Endodermal cell (in vitro differentiated cells): ENCODE measurements at regions not wholly inside any gene's neighbourhood (a gene's known extent, or its start where the extent isn't known, plus 50 kb on each side); places are given as distances from the start of the nearest gene placed in this dataset.
"Not testable (repeated sequence)": the region's sequence is repeated elsewhere in the genome, so short reads cannot be mapped to it uniquely, and the experiment has no call there.

Experiments
- DNase-seq: peaks from one replicate; pipeline ENCODE4 v3.0.0-alpha.2; 2017
- H3K27ac ChIP-seq: 2 replicates; pipeline ENCODE4 v1.5.1; 2013; ENCODE audit warnings: mild to moderate bottlenecking, low read depth, low read length, moderate library complexity
- H3K27me3 ChIP-seq: 2 replicates; pipeline ENCODE4 v1.6.1; 2013; ENCODE audit warnings: mild to moderate bottlenecking, low read length, moderate library complexity; ENCODE audit not compliant: insufficient read depth, control insufficient read depth, poor library complexity, severe bottlenecking
- H3K36me3 ChIP-seq: 2 replicates; pipeline ENCODE4 v1.7.0; 2013; ENCODE audit warnings: mild to moderate bottlenecking, low read length, moderate library complexity; ENCODE audit not compliant: control insufficient read depth, insufficient read depth
- H3K4me1 ChIP-seq: one replicate; pipeline ENCODE4 v1.7.0; 2013; ENCODE audit warnings: low read length; ENCODE audit not compliant: control insufficient read depth, insufficient read depth
- H3K4me3 ChIP-seq: 2 replicates; pipeline ENCODE4 v1.5.1; 2013; ENCODE audit warnings: mild to moderate bottlenecking, low read length, moderate library complexity
- H3K9ac ChIP-seq: 2 replicates; pipeline ENCODE4 v1.6.1; 2013; ENCODE audit warnings: mild to moderate bottlenecking, low read length, moderate library complexity; ENCODE audit not compliant: poor library complexity, severe bottlenecking; ENCODE audit errors: extremely low read depth
- H3K9me3 ChIP-seq: 2 replicates; pipeline ENCODE4 v1.6.1; 2013; ENCODE audit warnings: mild to moderate bottlenecking, low read length, moderate library complexity; ENCODE audit not compliant: control insufficient read depth
- H3K27ac Mint-ChIP-seq: 2 replicates; pipeline ENCODE4 v1.8.0; 2020; ENCODE audit warnings: mixed read lengths
- H3K27me3 Mint-ChIP-seq: 2 replicates; pipeline ENCODE4 v1.8.0; 2021; ENCODE audit warnings: mild to moderate bottlenecking, mixed read lengths; ENCODE audit not compliant: insufficient read depth
- H3K36me3 Mint-ChIP-seq: 2 replicates; pipeline ENCODE4 v1.8.0; 2020; ENCODE audit warnings: low read depth, mixed read lengths
- H3K4me1 Mint-ChIP-seq: 2 replicates; pipeline ENCODE4 v1.8.0; 2020; ENCODE audit warnings: mixed read lengths
- H3K4me3 Mint-ChIP-seq: 2 replicates; pipeline ENCODE4 v1.8.0; 2020; ENCODE audit warnings: mild to moderate bottlenecking, moderate library complexity, mixed read lengths
- H3K9me3 Mint-ChIP-seq: 2 replicates; pipeline ENCODE4 v1.8.0; 2020; ENCODE audit warnings: mild to moderate bottlenecking, mixed read lengths
- WGBS, 2 experiments: methylation state at CpG; one replicate each; pipeline versions ENCODE4 v1.1.5 to v1.1.7; 2013; ENCODE audit warnings: missing lambda C conversion rate in 2 of 2, mixed read lengths in 1 of 2; ENCODE audit not compliant: insufficient coverage in 1 of 2, insufficient read length in 1 of 2; 5-methylcytosine and 5-hydroxymethylcytosine counted together
- TF ChIP-seq, protein P1 (sequence below): fragments of 200-600 bp; sonication (generic); conservative IDR thresholded peaks from 2 replicates; pipeline ENCODE4 v1.5.0; 2021; ENCODE audit warnings: antibody characterized with exemption, mild to moderate bottlenecking

DNA sequence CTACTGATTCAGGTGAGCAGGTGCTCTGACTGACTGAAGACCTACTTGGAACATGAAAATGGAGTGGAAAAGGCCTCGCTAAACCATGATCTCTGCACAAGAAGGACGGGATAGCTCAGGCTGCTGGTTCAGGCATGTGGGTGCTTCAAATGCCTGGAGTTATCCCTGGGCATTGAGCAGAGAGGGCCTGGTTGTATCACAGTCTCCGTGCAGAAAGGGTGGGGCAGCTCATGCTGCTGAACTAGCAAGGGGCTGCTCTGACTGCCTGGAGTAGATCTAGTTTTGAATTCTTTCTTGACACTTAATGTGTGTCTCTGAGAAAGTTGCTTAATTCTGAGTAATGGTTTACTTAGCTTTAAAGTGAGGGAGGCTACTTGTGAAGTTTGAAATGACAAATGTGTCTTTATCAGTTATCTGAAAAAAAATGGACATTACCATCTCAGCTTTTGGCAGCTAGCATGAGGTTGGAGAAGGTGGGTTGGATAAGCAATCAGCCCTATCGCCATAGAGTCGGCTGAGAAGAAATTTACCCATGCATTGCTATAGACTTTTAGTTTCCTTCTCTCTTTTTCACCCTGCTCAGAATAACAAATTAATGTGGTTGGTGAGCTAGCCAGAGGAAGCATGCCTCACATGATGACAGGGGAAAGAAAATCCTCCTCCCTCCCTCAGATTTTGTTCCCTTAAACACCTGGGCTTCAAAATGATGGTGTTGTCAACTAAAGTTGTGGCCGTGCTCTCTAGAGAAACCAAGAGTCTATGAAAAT lies 832.4 kb downstream of the STIM2 start:
- Histone ChIP-seq H3K36me3 (no peaks in the 10 kb centered on the region), H3K27ac (no peak overlapping the region), H3K4me1 (no peaks in the 10 kb centered on the region), H3K9me3 (no peaks in the 10 kb centered on the region), H3K4me3 (no peak overlapping the region), H3K27me3 (no peaks in the 10 kb centered on the region), H3K9ac (no peak overlapping the region)
- Mint-ChIP-seq H3K27me3 (peaks cover 5% of the 10 kb centered on the region), H3K4me3 (no peak overlapping the region), H3K9me3 (no peaks in the 10 kb centered on the region), H3K27ac (no peak overlapping the region), H3K4me1 (no peaks in the 10 kb centered on the region), H3K36me3 (no peaks in the 10 kb centered on the region)
- TF ChIP-seq, protein P1, sequence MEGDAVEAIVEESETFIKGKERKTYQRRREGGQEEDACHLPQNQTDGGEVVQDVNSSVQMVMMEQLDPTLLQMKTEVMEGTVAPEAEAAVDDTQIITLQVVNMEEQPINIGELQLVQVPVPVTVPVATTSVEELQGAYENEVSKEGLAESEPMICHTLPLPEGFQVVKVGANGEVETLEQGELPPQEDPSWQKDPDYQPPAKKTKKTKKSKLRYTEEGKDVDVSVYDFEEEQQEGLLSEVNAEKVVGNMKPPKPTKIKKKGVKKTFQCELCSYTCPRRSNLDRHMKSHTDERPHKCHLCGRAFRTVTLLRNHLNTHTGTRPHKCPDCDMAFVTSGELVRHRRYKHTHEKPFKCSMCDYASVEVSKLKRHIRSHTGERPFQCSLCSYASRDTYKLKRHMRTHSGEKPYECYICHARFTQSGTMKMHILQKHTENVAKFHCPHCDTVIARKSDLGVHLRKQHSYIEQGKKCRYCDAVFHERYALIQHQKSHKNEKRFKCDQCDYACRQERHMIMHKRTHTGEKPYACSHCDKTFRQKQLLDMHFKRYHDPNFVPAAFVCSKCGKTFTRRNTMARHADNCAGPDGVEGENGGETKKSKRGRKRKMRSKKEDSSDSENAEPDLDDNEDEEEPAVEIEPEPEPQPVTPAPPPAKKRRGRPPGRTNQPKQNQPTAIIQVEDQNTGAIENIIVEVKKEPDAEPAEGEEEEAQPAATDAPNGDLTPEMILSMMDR = no peak
- 85 to 91% methylated on average over 3 to 6 of the region's 6 CpGs for WGBS, 2 experiments
- no peak for DNase-seq

DNA sequence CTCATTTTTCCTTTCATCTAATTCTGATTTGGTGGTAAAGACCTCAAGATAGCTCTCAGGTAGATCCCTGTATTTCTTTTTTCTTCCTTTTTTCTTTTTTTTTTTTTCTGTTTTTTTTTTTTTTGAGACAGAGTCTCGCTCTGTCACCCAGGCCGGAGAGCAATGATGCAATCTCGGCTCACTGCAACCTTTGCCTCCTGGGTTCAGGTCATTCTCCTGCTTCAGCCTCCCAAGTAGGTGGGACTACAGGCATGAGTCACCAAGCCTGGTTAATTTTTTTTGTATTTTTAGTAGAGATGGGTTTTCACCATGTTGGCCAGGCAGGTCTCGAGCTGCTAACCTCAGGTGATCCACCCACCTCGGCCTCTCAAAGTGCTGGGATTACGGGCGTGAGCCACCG lies 835.6 kb downstream of the STIM2 start:
- not testable (repeated sequence) for H3K9me3 ChIP-seq, H3K4me3 ChIP-seq, H3K9me3 Mint-ChIP-seq, H3K27ac ChIP-seq, H3K36me3 ChIP-seq, H3K27me3 ChIP-seq, H3K4me1 Mint-ChIP-seq, H3K27ac Mint-ChIP-seq, DNase-seq, H3K27me3 Mint-ChIP-seq, H3K36me3 Mint-ChIP-seq, H3K4me1 ChIP-seq, H3K9ac ChIP-seq, H3K4me3 Mint-ChIP-seq
- 93 to 95% methylated on average over 4 to 8 of the region's 8 CpGs for WGBS, 2 experiments

DNA sequence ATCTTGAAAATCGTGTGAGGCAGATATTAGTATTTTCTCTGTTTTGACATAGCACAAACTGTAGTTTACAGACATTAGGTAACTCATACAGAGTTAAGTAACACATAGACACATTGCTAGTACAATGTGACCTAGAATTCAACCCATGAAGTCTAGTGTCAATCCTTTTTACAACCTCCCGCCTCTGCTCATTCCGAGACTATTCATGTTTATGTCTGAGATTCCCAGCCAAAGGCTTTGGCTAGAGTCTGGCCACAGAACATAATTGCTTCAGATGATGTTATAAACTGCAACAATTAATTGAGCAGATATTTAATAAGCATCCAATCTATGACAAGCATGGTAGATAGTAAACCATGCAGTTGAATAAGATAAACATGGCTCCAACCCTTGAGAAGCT lies 841.0 kb downstream of the STIM2 start:
- peaks cover 4% of the 10 kb centered on the region for H3K9me3 ChIP-seq
- no peaks in the 10 kb centered on the region for H3K27me3 ChIP-seq
- Mint-ChIP-seq H3K27ac (no peak overlapping the region), H3K4me3 (no peak overlapping the region), H3K36me3 (no peaks in the 10 kb centered on the region), H3K27me3 (no peaks in the 10 kb centered on the region), H3K9me3 (peaks cover 6% of the 10 kb centered on the region), H3K4me1 (peaks cover 5% of the 10 kb centered on the region)
- H3K4me3 ChIP-seq = no peak overlapping the region
- no peaks in the 10 kb centered on the region for H3K36me3 ChIP-seq
- no peak overlapping the region for H3K27ac ChIP-seq
- TF ChIP-seq, protein P1 = no peak
- no peak for DNase-seq
- no peak overlapping the region for H3K9ac ChIP-seq
- no peaks in the 10 kb centered on the region for H3K4me1 ChIP-seq
- whole genome bisulfite sequencing, 2 experiments = 92 to 94% methylated on average over 3 of the region's 3 CpGs
